HEK293 (cell line): ENCODE measurements at regions not wholly inside any gene's neighbourhood (a gene's known extent, or its start where the extent isn't known, plus 50 kb on each side); places are given as distances from the start of the nearest gene placed in this dataset.

ENCODE experiments used
- CTCF ChIA-PET: fragments of 350-600 bp; formaldehyde crosslinking; extraction: SDS; loops from one replicate; lab custom pipeline; 2021; ENCODE audit warnings: antibody characterized with exemption; lab: Yijun Ruan, JAX
- POLR2A ChIA-PET: fragments of 300-600 bp; formaldehyde crosslinking; extraction: SDS; loops from one replicate; lab custom pipeline; 2020; ENCODE audit warnings: antibody characterized with exemption, inconsistent platforms; lab: Yijun Ruan, JAX
- H3K27ac ChIP-seq: fragments of 200-500 bp; sonication (Bioruptor generic); 2 replicates; pipeline ENCODE4 v1.5.1; 2014; ENCODE audit warnings: low read depth, low read length, control low read depth, inconsistent platforms; ENCODE audit errors: extremely low read depth
- H3K36me3 ChIP-seq, 2 experiments: fragments of 200-500 bp in 1 of 2; sonication (Bioruptor generic) in 1 of 2; 1 replicate in 1 of 2; 2 replicates in 1 of 2; pipeline ENCODE4 v1.5.1; 2014 to 2017; ENCODE audit warnings: inconsistent platforms in 2 of 2, low read length in 2 of 2; ENCODE audit not compliant: control insufficient read depth in 2 of 2, insufficient read depth in 1 of 2
- H3K4me1 ChIP-seq: fragments of 200-500 bp; sonication (Bioruptor generic); 2 replicates; pipeline ENCODE4 v1.5.1; 2014; ENCODE audit warnings: mild to moderate bottlenecking, low read length, inconsistent platforms; ENCODE audit not compliant: control insufficient read depth, insufficient read depth
- H3K4me3 ChIP-seq: 2 replicates; pipeline ENCODE4 v1.5.1; 2011; ENCODE audit warnings: low read depth, mild to moderate bottlenecking, control low read depth, low read length, moderate library complexity
- H3K9me3 ChIP-seq: fragments of 200-500 bp; sonication (Bioruptor generic); 2 replicates; pipeline ENCODE4 v1.5.1; 2014; ENCODE audit warnings: low read depth, low read length, inconsistent platforms; ENCODE audit not compliant: control insufficient read depth, insufficient read depth
- IKZF3 ChIP-seq: fragments of 450-650 bp; IDR thresholded peaks from 2 replicates; pipeline ENCODE4 v1.5.0; 2018; ENCODE audit warnings: missing biosample characterization, mild to moderate bottlenecking, missing genetic modification characterization, moderate library complexity
- SALL2 ChIP-seq: fragments of 450-650 bp; formaldehyde crosslinking; IDR thresholded peaks from 2 replicates; pipeline ENCODE4 v1.5.0; 2017; ENCODE audit warnings: missing biosample characterization, mild to moderate bottlenecking, missing genetic modification characterization, borderline replicate concordance
- SP7 ChIP-seq: fragments of 450-650 bp; formaldehyde crosslinking; IDR thresholded peaks from 2 replicates; pipeline ENCODE4 v1.5.1; 2016; ENCODE audit warnings: missing biosample characterization, missing genetic modification characterization
- TCF7L2 ChIP-seq: IDR thresholded peaks from 2 replicates; pipeline ENCODE4 v1.6.1; 2011; ENCODE audit warnings: low read depth, mild to moderate bottlenecking, inconsistent platforms, low read length, moderate library complexity, borderline replicate concordance
- ZNF266 ChIP-seq: fragments of 450-650 bp; formaldehyde crosslinking; IDR thresholded peaks from 2 replicates; pipeline ENCODE4 v1.5.1; 2016; ENCODE audit warnings: missing biosample characterization, missing genetic modification characterization, low read depth
- ZNF274 ChIP-seq, 2 experiments: fragments of 200-500 bp in 1 of 2; fragments of 450-650 bp in 1 of 2; sonication (Bioruptor generic) in 1 of 2; formaldehyde crosslinking in 1 of 2; IDR thresholded peaks; 2 replicates each; pipeline versions ENCODE4 v1.5.1 to v1.6.1; 2014 to 2016; ENCODE audit warnings: borderline replicate concordance in 1 of 2, inconsistent platforms in 1 of 2, low read length in 1 of 2, missing biosample characterization in 1 of 2, missing genetic modification characterization in 1 of 2
- ZNF341 ChIP-seq: fragments of 450-650 bp; formaldehyde crosslinking; IDR thresholded peaks from 2 replicates; pipeline ENCODE4; 2016; ENCODE audit warnings: low read depth, missing biosample characterization, missing genetic modification characterization
- ZNF354C ChIP-seq: fragments of 450-650 bp; formaldehyde crosslinking; IDR thresholded peaks from 2 replicates; pipeline ENCODE4 v1.5.1; 2016; ENCODE audit warnings: missing biosample characterization, missing genetic modification characterization, low read depth, borderline replicate concordance
- ZNF416 ChIP-seq: fragments of 450-650 bp; formaldehyde crosslinking; IDR thresholded peaks from 2 replicates; pipeline ENCODE4 v1.5.1; 2016; ENCODE audit warnings: missing biosample characterization, missing genetic modification characterization
- ZNF629 ChIP-seq: fragments of 450-650 bp; formaldehyde crosslinking; IDR thresholded peaks from 2 replicates; pipeline ENCODE4 v1.5.1; 2017; ENCODE audit warnings: missing biosample characterization, missing genetic modification characterization
- ZNF670 ChIP-seq: fragments of 450-650 bp; formaldehyde crosslinking; IDR thresholded peaks from 2 replicates; pipeline ENCODE4 v1.5.1; 2016; ENCODE audit warnings: missing biosample characterization, missing genetic modification characterization, low read depth
- ZNF830 ChIP-seq: fragments of 450-650 bp; IDR thresholded peaks from 2 replicates; pipeline ENCODE4 v1.5.0; 2018; ENCODE audit warnings: missing biosample characterization, missing genetic modification characterization, low read depth, mild to moderate bottlenecking, moderate library complexity
- TF ChIP-seq, protein P1 (sequence below): fragments of 450-650 bp; formaldehyde crosslinking; IDR thresholded peaks from 2 replicates; pipeline ENCODE4 v1.5.1; 2016; ENCODE audit warnings: missing biosample characterization, missing genetic modification characterization
- TF ChIP-seq, protein P2 (sequence below): fragments of 450-650 bp; formaldehyde crosslinking; IDR thresholded peaks from 2 replicates; pipeline ENCODE4 v1.5.1; 2016; ENCODE audit warnings: missing biosample characterization, missing genetic modification characterization, borderline replicate concordance
- TF ChIP-seq, protein P3 (sequence below): fragments of 450-650 bp; formaldehyde crosslinking; IDR thresholded peaks from 2 replicates; pipeline ENCODE4 v1.5.1; 2016; ENCODE audit warnings: missing biosample characterization, missing genetic modification characterization
- TF ChIP-seq, protein P4 (sequence below): fragments of 450-650 bp; formaldehyde crosslinking; IDR thresholded peaks from 2 replicates; pipeline ENCODE4 v1.5.1; 2016; ENCODE audit warnings: missing biosample characterization, missing genetic modification characterization, borderline replicate concordance

DNA sequence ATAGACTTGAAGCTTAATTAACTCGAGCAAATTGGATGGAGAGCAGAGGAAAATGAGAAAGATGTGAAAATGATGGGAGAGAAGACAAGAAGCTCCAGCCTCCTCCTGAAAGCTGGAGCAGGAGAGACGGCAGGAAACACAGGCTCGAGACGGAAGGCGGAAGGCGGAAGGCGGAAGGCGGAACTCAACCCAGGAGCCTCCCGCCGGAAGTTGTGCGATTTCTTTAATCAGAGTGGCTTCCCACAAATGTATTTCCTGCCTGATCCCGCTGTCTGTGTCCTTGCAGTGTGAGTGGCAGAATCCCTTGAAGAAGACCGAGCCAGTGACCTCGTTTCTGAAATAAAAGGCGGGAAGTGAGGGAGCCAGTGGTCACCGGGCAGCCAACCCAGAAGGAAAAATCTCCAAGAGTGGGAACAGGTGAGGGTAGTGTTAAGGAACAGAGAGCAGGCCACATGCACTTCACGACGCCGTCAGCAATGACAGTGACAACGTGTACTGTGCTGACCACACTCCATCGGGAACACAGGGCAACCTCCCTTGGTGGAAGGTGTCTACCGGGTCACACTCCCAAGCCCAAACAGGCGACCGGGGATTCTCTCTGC lies 117.0 kb upstream of the RNF32 start:
- CTCF ChIA-PET = no interaction called here
- POLR2A ChIA-PET = interaction anchor here (0.6 kb wide), 1 partner anchor 57 kb away, joined by 5 read pairs; no protein-coding TSS in a partner anchor
- Histone ChIP-seq H3K36me3 (no peaks in the 10 kb centered on the region), H3K4me3 (no peak overlapping the region), H3K9me3 (no peaks in the 10 kb centered on the region), H3K27ac (no peak overlapping the region), H3K4me1 (no peaks in the 10 kb centered on the region)
- no peak for TF ChIP-seq ZNF341 (tag by site-specific recombination)
- no peak for TF ChIP-seq ZNF266 (tag by site-specific recombination)
- no peak for TF ChIP-seq ZNF274 (IDR thresholded peaks at IDR 0.05; ENCODE audit: low read length)
- TF ChIP-seq ZNF274 (tag by site-specific recombination; IDR thresholded peaks at IDR 0.05; ENCODE audit: borderline replicate concordance) = no peak
- TF ChIP-seq, protein P1, sequence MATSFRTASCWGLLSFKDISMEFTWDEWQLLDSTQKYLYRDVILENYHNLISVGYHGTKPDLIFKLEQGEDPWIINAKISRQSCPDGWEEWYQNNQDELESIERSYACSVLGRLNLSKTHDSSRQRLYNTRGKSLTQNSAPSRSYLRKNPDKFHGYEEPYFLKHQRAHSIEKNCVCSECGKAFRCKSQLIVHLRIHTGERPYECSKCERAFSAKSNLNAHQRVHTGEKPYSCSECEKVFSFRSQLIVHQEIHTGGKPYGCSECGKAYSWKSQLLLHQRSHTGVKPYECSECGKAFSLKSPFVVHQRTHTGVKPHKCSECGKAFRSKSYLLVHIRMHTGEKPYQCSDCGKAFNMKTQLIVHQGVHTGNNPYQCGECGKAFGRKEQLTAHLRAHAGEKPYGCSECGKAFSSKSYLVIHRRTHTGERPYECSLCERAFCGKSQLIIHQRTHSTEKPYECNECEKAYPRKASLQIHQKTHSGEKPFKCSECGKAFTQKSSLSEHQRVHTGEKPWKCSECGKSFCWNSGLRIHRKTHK = no peak
- no peak for TF ChIP-seq ZNF670 (tag by site-specific recombination)
- no peak for TF ChIP-seq IKZF3 (tag by site-specific recombination)
- TF ChIP-seq SALL2 = no peak
- TF ChIP-seq, protein P2, sequence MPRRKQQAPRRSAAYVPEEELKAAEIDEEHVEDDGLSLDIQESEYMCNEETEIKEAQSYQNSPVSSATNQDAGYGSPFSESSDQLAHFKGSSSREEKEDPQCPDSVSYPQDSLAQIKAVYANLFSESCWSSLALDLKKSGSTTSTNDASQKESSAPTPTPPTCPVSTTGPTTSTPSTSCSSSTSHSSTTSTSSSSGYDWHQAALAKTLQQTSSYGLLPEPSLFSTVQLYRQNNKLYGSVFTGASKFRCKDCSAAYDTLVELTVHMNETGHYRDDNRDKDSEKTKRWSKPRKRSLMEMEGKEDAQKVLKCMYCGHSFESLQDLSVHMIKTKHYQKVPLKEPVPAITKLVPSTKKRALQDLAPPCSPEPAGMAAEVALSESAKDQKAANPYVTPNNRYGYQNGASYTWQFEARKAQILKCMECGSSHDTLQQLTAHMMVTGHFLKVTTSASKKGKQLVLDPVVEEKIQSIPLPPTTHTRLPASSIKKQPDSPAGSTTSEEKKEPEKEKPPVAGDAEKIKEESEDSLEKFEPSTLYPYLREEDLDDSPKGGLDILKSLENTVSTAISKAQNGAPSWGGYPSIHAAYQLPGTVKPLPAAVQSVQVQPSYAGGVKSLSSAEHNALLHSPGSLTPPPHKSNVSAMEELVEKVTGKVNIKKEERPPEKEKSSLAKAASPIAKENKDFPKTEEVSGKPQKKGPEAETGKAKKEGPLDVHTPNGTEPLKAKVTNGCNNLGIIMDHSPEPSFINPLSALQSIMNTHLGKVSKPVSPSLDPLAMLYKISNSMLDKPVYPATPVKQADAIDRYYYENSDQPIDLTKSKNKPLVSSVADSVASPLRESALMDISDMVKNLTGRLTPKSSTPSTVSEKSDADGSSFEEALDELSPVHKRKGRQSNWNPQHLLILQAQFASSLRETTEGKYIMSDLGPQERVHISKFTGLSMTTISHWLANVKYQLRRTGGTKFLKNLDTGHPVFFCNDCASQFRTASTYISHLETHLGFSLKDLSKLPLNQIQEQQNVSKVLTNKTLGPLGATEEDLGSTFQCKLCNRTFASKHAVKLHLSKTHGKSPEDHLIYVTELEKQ (tag by site-specific recombination) = no peak
- TF ChIP-seq TCF7L2 = no peak
- TF ChIP-seq ZNF416 (tag by site-specific recombination) = no peak
- TF ChIP-seq SP7 = no peak

DNA sequence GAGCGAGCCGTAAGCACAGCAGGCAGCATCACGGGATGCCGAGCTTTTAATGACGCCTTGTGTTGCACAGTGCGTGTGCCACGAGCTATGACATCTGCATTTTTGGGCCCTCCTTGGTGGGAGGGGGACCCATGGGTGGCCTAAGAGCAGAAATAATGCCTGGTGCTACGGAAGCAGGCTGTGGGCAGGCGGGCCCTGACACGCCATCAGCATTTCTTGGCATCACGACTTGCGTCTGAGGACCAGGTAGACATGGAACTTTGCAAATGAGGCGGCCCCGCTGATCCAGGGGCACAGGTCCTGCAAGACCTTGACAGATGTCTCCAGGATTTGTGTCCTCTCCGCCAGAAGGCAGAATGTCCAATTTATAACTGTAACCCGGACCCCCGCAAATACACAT lies 117.8 kb upstream of the RNF32 start:
- CTCF ChIA-PET = no interaction called here

More for the DNA sequence above, 117.8 kb upstream of the RNF32 start:
- H3K4me3 ChIP-seq = no peak overlapping the region
- no peaks in the 10 kb centered on the region for H3K36me3 ChIP-seq
- H3K9me3 ChIP-seq = no peaks in the 10 kb centered on the region
- POLR2A ChIA-PET = no interaction called here
- TF ChIP-seq ZNF354C (tag by site-specific recombination) (no peak), ZNF629 (tag by site-specific recombination) (no peak), ZNF830 (tag by site-specific recombination) (no peak)
- TF ChIP-seq, protein P3, sequence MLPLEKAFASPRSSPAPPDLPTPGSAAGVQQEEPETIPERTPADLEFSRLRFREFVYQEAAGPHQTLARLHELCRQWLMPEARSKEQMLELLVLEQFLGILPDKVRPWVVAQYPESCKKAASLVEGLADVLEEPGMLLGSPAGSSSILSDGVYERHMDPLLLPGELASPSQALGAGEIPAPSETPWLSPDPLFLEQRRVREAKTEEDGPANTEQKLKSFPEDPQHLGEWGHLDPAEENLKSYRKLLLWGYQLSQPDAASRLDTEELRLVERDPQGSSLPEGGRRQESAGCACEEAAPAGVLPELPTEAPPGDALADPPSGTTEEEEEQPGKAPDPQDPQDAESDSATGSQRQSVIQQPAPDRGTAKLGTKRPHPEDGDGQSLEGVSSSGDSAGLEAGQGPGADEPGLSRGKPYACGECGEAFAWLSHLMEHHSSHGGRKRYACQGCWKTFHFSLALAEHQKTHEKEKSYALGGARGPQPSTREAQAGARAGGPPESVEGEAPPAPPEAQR (tag by site-specific recombination) = no peak
- TF ChIP-seq, protein P4, sequence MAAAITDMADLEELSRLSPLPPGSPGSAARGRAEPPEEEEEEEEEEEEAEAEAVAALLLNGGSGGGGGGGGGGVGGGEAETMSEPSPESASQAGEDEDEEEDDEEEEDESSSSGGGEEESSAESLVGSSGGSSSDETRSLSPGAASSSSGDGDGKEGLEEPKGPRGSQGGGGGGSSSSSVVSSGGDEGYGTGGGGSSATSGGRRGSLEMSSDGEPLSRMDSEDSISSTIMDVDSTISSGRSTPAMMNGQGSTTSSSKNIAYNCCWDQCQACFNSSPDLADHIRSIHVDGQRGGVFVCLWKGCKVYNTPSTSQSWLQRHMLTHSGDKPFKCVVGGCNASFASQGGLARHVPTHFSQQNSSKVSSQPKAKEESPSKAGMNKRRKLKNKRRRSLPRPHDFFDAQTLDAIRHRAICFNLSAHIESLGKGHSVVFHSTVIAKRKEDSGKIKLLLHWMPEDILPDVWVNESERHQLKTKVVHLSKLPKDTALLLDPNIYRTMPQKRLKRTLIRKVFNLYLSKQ = no peak
- TF ChIP-seq, all 188 proteins: peak for 0
- no peak overlapping the region for H3K27ac ChIP-seq
- H3K4me1 ChIP-seq = no peaks in the 10 kb centered on the region
